Nephron (organoid): ENCODE measurements at regions not wholly inside any gene's neighbourhood (a gene's known extent, or its start where the extent isn't known, plus 50 kb on each side); places are given as distances from the start of the nearest gene placed in this dataset.

Experiments
- H3K27ac Mint-ChIP-seq, 3 experiments: 2 replicates each; pipeline ENCODE4 v1.8.0; 2020; ENCODE audit warnings: mixed read lengths in 3 of 3, mild to moderate bottlenecking in 2 of 3, moderate library complexity in 1 of 3
- H3K27me3 Mint-ChIP-seq: 2 replicates; pipeline ENCODE4 v1.8.0; 2021; ENCODE audit warnings: low read depth, mild to moderate bottlenecking, moderate library complexity, mixed read lengths
- H3K36me3 Mint-ChIP-seq: 2 replicates; pipeline ENCODE4 v1.8.0; 2020; ENCODE audit warnings: low read depth, mixed read lengths
- H3K4me1 Mint-ChIP-seq: 2 replicates; pipeline ENCODE4 v1.8.0; 2020; ENCODE audit warnings: mixed read lengths
- H3K4me3 Mint-ChIP-seq, 3 experiments: 2 replicates each; pipeline ENCODE4 v1.8.0; 2020; ENCODE audit warnings: mild to moderate bottlenecking in 3 of 3, mixed read lengths in 3 of 3, moderate library complexity in 2 of 3
- H3K9me3 Mint-ChIP-seq: 2 replicates; pipeline ENCODE4 v1.8.0; 2020; ENCODE audit warnings: mixed read lengths
- CTCF ChIP-seq, 3 experiments: fragments of 200-600 bp; sonication (generic); IDR thresholded peaks; one replicate each; pipeline ENCODE4 v1.5.0; 2021; ENCODE audit warnings: antibody characterized with exemption in 3 of 3; ENCODE audit not compliant: unreplicated experiment in 3 of 3

GRCh38 chr5:72604798-72605154, 97.6 kb upstream of the ZNF366 start:
- Mint-ChIP-seq H3K27me3 (no peaks in the 10 kb centered on the region), H3K36me3 (no peaks in the 10 kb centered on the region), H3K9me3 (no peaks in the 10 kb centered on the region), H3K27ac (no peak overlapping the region), H3K4me3 (no peak overlapping the region), H3K4me1 (peaks cover 20% of the 10 kb centered on the region)
- no peak for TF ChIP-seq CTCF (IDR thresholded peaks at IDR 0.05; ENCODE audit: unreplicated experiment in 3 of 3)

- Mint-ChIP-seq H3K36me3 (no peaks in the 10 kb centered on the region), H3K4me3 (no peak overlapping the region), H3K27ac (no peak overlapping the region), H3K27me3 (no peaks in the 10 kb centered on the region), H3K4me1 (peaks cover 20% of the 10 kb centered on the region), H3K9me3 (no peaks in the 10 kb centered on the region)
- no peak for TF ChIP-seq CTCF (IDR thresholded peaks at IDR 0.05; ENCODE audit: unreplicated experiment in 3 of 3)
Observed at GRCh38 chr5:72604111-72604797, 97.0 kb upstream of the ZNF366 start.

- Mint-ChIP-seq H3K4me3 (no peak overlapping the region), H3K9me3 (peaks cover 9% of the 10 kb centered on the region), H3K4me1 (peaks cover 18% of the 10 kb centered on the region), H3K27ac (no peak overlapping the region), H3K27me3 (no peaks in the 10 kb centered on the region), H3K36me3 (no peaks in the 10 kb centered on the region)
- TF ChIP-seq CTCF (IDR thresholded peaks at IDR 0.05; ENCODE audit: unreplicated experiment in 3 of 3): no peak
Observed at GRCh38 chr5:72602696-72603685, 95.8 kb upstream of the ZNF366 start.

- peaks cover 27% of the 10 kb centered on the region for H3K4me1 Mint-ChIP-seq
- no peak overlapping the region for H3K27ac Mint-ChIP-seq
- H3K36me3 Mint-ChIP-seq: no peaks in the 10 kb centered on the region
- peaks cover 9% of the 10 kb centered on the region for H3K9me3 Mint-ChIP-seq
- no peak for TF ChIP-seq CTCF (IDR thresholded peaks at IDR 0.05; ENCODE audit: unreplicated experiment in 3 of 3)
- no peak overlapping the region for H3K4me3 Mint-ChIP-seq
- no peaks in the 10 kb centered on the region for H3K27me3 Mint-ChIP-seq
Observed at GRCh38 chr5:72601861-72602260, 94.7 kb upstream of the ZNF366 start.

- TF ChIP-seq CTCF (IDR thresholded peaks at IDR 0.05; ENCODE audit: unreplicated experiment in 3 of 3): no peak
Observed at GRCh38 chr5:72600391-72600981, 93.3 kb upstream of the ZNF366 start.

More at GRCh38 chr5:72600391-72600981, 93.3 kb upstream of the ZNF366 start:
- peaks cover 30% of the 10 kb centered on the region for H3K4me1 Mint-ChIP-seq
- H3K27ac Mint-ChIP-seq: no peak overlapping the region
- H3K4me3 Mint-ChIP-seq: no peak overlapping the region
- peaks cover 9% of the 10 kb centered on the region for H3K9me3 Mint-ChIP-seq
- H3K36me3 Mint-ChIP-seq: no peaks in the 10 kb centered on the region
- no peaks in the 10 kb centered on the region for H3K27me3 Mint-ChIP-seq
